D721Med (cell line): ENCODE measurements at regions not wholly inside any gene's neighbourhood (a gene's known extent, or its start where the extent isn't known, plus 50 kb on each side); places are given as distances from the start of the nearest gene placed in this dataset.

Experiments
- DNase-seq: peaks from one replicate; pipeline ENCODE4 v3.0.0; 2011; ENCODE audit warnings: low spot score; ENCODE audit not compliant: insufficient read length
- FAIRE-seq: peaks from 2 replicates; lab custom pipeline; 2011; peaks lifted over from hg19 to GRCh38; lab: Jason Lieb, UNC
- CTCF ChIP-seq: IDR thresholded peaks from 2 replicates; pipeline ENCODE4 v1.5.1; 2012; ENCODE audit warnings: mild to moderate bottlenecking, control low read depth; ENCODE audit not compliant: insufficient read depth; ENCODE audit errors: missing control alignments

- DNase-seq: no peak
- no peak for FAIRE-seq
- TF ChIP-seq CTCF: no peak
These were observed 931.0 kb downstream of the NLGN4Y start for GRCh38 chrY:15455133-15455937.

- no peak for DNase-seq
- TF ChIP-seq CTCF: no peak
- FAIRE-seq: no peak
These were observed 931.7 kb downstream of the NLGN4Y start for GRCh38 chrY:15455980-15456469.

- TF ChIP-seq CTCF: no peak
- FAIRE-seq (no peak), DNase-seq (no peak)
These were observed 932.2 kb downstream of the NLGN4Y start for GRCh38 chrY:15456491-15456890.

- no peak for TF ChIP-seq CTCF
- no peak for FAIRE-seq
- DNase-seq: no peak
These were observed 933.4 kb downstream of the NLGN4Y start for GRCh38 chrY:15457682-15458081.

- no peak for TF ChIP-seq CTCF
- FAIRE-seq (no peak), DNase-seq (no peak)
These were observed 934.1 kb downstream of the NLGN4Y start for GRCh38 chrY:15458426-15458825.

- no peak for TF ChIP-seq CTCF
- DNase-seq: no peak
- FAIRE-seq: no peak
These were observed 941.6 kb downstream of the NLGN4Y start for GRCh38 chrY:15465880-15466279.

GRCh38 chrY:15466891-15467290 lies 942.6 kb downstream of the NLGN4Y start:
- no peak for DNase-seq
- no peak for TF ChIP-seq CTCF
- FAIRE-seq: no peak
